GM18508 (cell line): ENCODE measurements at regions not wholly inside any gene's neighbourhood (a gene's known extent, or its start where the extent isn't known, plus 50 kb on each side); places are given as distances from the start of the nearest gene placed in this dataset.
"Not testable (repeated sequence)": the region's sequence is repeated elsewhere in the genome, so short reads cannot be mapped to it uniquely, and the experiment has no call there.

Experiments
- ATAC-seq: cut with Tn5 transposase; IDR thresholded peaks from one replicate; pipeline ENCODE4 v1.9.1; 2021; ENCODE audit warnings: moderate number of reproducible peaks; ENCODE audit not compliant: insufficient read depth, unreplicated experiment

- no peak for ATAC-seq
These were observed 375.7 kb upstream of the CCNH start for GRCh38 chr5:87788416-87788815.

GRCh38 chr5:87787625-87788256 lies 375.0 kb upstream of the CCNH start:
- ATAC-seq, result no peak

DNA sequence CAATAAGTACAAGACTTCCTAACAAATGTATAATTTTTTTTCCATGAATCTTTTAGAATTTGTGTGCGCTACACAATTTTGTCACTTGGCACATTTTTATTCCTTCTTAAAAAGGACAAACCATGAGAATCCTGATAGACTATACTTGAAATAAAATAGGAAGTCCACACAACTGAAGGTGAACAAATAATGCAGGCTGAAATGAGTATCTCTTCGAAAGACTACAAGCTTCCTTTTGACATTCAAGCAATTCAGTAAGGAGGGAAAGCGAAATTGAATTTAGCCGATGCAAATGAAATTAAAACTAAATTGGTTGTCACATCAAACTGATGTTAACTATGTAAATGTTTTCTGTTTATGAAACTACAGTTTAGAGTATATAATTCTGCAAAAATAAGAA lies 374.4 kb upstream of the CCNH start:
- no peak for ATAC-seq

DNA sequence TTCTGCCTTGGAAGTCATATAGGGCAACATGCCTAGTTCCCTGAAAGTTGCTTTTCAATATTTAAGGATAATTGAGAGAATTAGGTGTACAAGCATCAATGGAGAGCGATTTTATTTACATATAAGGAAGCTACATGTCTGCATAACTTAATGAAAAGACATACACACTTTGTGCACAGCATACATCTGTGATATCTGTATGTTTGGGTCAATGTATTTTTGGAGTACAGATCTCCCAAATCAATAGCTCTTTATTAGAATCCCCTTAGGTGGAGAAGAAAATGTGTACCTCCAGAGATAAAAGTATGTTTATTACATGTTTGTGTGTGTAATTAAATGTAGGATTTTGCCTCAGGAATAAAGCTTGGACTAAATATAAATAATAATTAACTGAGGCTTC lies 373.7 kb upstream of the CCNH start:
- no peak for ATAC-seq

GRCh38 chr5:87785554-87786335 lies 373.0 kb upstream of the CCNH start:
- ATAC-seq, result no peak

- ATAC-seq, result no peak
These were observed 372.3 kb upstream of the CCNH start for GRCh38 chr5:87784879-87785495.

GRCh38 chr5:87784311-87784710 lies 371.6 kb upstream of the CCNH start:
- no peak for ATAC-seq

DNA sequence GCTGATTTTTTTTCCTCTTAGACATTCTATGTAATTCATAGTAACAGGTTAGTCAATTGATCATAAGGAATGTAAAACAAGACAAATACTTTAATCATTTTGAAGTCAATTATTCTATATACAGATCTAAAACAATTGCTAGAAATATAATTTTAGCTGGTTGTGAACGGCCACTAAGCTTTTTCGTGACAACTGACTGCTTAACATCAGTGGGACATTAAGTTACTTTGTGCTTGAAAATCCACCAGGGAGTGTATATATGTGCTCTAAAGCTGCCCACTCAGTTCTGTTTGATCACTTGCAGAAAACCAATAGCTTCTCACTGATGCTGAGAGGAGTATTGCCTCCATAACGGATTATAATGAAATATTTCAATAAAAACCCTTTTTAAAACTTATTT lies 370.2 kb upstream of the CCNH start:
- ATAC-seq, result no peak

DNA sequence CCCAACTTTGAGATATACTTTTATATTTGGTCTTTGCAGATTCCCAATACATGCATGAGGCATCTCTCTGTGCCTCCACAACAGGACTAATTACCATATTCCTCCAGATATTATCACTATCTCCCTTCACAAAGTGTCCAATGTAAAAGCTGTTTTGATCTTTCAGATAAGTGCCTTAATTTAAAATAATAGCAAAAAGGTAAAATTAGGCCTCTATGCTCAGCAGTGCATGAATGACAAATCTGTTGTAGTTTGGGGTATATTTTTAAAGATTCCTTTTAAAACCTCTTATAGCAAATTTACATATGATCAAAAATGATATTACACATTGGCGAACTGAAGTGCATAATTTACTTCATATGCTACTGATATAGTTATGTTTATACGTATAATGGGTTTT lies 369.2 kb upstream of the CCNH start:
- ATAC-seq, result no peak

DNA sequence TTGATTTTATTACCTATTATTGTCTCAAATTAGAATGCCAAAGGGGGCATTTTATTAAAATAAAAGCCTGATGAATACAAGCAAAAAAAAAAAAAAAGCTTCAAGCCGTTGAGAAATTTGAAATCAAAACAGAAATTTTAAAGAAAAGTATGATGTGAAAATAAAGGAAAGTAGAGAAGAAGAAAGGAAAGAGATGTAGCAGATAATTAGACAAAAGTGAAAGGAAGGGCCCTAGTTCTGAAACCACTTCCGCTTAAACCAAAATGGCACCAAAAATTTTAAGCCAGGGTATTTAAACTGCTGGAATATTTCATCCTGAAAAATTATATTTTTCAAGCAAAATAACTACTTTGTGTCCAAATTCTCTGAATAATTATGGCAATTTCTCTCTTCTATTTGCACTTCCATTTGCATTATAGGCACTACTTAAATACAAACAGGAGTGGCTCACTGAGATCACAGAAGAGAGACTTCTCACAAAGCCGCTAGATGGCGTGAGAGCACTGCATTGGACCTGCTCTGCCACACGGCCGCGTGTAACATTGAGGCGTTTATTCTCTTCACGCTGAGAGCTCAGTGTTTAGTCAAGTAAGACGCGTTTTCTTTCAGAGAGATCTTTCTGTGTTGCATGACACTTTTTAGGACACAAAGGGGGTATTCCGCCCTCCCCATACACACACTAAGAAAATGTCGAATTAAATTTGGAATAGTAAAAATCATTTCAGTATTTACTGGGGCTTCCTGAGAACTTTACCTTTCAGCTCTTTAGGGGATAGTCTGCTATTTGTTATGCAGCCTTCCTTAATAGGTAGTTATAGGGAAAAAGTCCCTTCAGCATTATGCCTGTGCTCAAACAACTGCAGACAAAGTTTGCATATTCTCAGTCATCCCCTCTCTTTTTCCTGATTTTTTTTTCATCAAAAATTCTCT lies 368.4 kb upstream of the CCNH start:
- peak; percentile 98 for ATAC-seq

- no peak for ATAC-seq
These were observed 366.1 kb upstream of the CCNH start for GRCh38 chr5:87778876-87779275.

- no peak for ATAC-seq
These were observed 365.1 kb upstream of the CCNH start for GRCh38 chr5:87777877-87778276.

DNA sequence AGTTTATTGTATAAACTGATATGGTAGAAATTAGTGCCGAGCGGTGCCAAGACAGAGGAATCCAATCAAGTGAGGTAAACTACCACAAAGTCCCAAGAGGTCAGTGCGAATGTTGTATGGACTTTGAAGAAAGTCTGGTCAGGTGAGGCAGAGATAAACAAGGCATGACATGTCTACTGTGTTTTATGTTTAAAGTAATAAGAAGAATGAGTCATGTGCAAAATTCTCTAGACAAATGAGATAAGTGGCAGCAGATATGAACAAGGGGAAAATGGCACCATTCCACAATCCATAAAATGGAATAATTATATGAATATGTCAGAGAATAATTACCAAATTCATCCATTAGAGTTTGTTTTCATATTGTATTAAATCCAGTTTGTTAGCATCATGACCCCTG lies 364.1 kb upstream of the CCNH start:
- ATAC-seq, result no peak

DNA sequence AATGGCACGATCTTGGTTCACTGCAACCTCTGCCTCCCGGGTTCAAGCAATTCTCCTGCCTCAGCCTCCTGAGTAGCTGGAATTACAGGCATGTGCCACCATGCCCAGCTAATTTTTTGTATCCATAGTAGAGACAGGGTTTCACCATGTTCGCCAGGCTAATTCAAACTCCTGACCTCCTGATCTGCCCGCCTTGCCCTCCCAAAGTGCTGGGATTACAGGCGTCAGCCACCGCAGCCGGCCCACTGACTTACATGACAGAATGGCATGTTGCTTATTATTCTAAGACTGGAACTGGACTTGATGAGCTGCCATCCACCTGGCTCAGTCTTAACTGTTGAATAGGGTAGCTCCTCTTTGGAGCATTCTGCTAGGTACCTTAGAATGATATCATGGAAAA lies 363.6 kb upstream of the CCNH start:
- not testable (repeated sequence) for ATAC-seq

DNA sequence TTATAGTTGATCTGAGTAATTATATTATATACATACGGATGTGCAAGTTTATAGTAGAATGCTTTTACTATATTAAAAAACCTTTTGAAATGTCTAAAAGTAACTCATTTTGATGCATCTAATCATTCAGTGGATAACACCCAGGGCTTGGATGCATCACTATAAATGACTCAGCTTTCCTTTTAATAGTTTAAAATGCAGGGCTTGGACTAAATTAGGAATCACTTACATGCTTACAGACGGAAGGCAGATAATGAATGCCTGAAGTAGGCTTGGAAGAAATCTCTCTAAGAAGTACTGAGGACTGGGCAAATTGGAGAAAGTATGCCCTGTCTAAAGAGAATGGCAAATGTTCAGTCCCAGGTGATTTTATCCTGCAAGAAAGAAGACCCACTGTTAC lies 362.5 kb upstream of the CCNH start:
- no peak for ATAC-seq

GRCh38 chr5:87774804-87775203 lies 362.1 kb upstream of the CCNH start:
- ATAC-seq, result no peak

DNA sequence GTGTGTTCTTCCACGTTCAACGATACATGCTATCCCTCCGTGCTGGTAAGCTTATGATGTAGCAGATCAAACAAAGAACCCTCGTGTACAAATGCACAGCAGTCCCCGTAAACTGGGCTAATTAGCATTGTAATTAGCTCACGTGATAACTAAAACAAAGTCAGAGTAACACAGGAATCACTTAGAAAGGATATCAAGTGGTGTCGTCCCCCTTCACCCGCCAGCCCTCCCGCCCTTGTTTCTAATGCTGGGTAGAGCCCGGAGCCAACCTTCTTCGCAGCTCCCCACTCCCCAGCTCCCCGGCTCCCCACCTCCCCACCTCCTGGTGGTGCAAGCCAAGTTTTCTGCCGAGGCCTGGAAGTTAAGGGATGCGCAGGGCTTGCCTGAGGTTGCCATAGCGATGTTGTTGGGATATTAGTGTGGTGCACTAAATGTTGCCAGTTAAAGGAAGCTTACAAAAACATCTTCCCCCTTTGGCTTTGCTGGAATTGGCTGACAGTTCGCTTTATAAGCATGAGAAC lies 357.9 kb upstream of the CCNH start:
- ATAC-seq, result no peak

DNA sequence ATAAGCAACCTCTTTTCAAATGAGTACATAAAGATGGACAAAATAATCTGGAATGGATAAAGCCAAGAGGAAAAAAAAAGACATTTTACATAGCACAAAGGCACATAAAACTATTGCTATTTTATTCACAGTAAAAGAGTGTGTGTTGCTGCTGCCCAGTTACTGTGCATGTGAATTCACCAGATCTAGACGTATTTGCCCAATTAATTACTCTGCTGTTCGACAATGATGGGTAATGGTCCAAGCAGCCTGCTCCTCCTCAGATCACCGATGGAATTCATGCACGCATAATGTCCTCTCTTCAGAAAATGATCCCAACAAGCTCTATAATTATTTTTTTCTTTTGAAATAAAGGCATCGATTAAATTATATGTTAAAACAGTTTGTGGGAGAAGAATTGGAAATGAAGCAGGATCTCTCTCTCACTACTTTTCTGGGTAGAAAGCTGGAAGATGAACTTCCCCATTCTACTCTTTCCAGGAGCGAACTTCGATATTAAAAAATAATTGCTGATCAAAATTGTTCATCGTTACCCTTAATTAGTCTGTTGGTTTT lies 357.4 kb upstream of the CCNH start:
- no peak for ATAC-seq

GRCh38 chr5:87769157-87769556 lies 356.4 kb upstream of the CCNH start:
- no peak for ATAC-seq

- ATAC-seq, result no peak
These were observed 355.5 kb upstream of the CCNH start for GRCh38 chr5:87768190-87768589.
